Daoy (cell line): ENCODE measurements at regions not wholly inside any gene's neighbourhood (a gene's known extent, or its start where the extent isn't known, plus 50 kb on each side); places are given as distances from the start of the nearest gene placed in this dataset.

Experiments used
- DNase-seq: peaks from one replicate; pipeline ENCODE4 v3.0.0-alpha.2; 2015; ENCODE audit warnings: low read depth

GRCh38 chr3:31346542-31346979 lies 186.2 kb upstream of the STT3B start:
- DNase-seq: no peak

- DNase-seq: no peak
Measured at GRCh38 chr3:31349001-31349748, 183.6 kb upstream of the STT3B start.

- DNase-seq: no peak
Measured at GRCh38 chr3:31350307-31350706, 182.4 kb upstream of the STT3B start.

GRCh38 chr3:31352331-31352730 lies 180.4 kb upstream of the STT3B start:
- DNase-seq: no peak

GRCh38 chr3:31353166-31353565 lies 179.6 kb upstream of the STT3B start:
- DNase-seq: no peak

GRCh38 chr3:31354373-31354772 lies 178.4 kb upstream of the STT3B start:
- no peak for DNase-seq

- DNase-seq: no peak
Measured at GRCh38 chr3:31355807-31356206, 176.9 kb upstream of the STT3B start.

GRCh38 chr3:31356941-31357340 lies 175.8 kb upstream of the STT3B start:
- DNase-seq: peak; percentile 19

GRCh38 chr3:31357451-31357850 lies 175.3 kb upstream of the STT3B start:
- DNase-seq: no peak

- no peak for DNase-seq
Measured at GRCh38 chr3:31358473-31359070, 174.2 kb upstream of the STT3B start.

- peak; percentile 9 for DNase-seq
Measured at GRCh38 chr3:31361371-31362273, 171.1 kb upstream of the STT3B start.

- no peak for DNase-seq
Measured at GRCh38 chr3:31364188-31364587, 168.5 kb upstream of the STT3B start.

- DNase-seq: peak; percentile 29
Measured at GRCh38 chr3:31364711-31365110, 168.0 kb upstream of the STT3B start.

GRCh38 chr3:31367518-31367917 lies 165.2 kb upstream of the STT3B start:
- no peak for DNase-seq

GRCh38 chr3:31369637-31370379 lies 162.9 kb upstream of the STT3B start:
- DNase-seq: no peak

- no peak for DNase-seq
Measured at GRCh38 chr3:31370380-31370666, 162.4 kb upstream of the STT3B start.

GRCh38 chr3:31370681-31371080 lies 162.0 kb upstream of the STT3B start:
- DNase-seq: no peak

GRCh38 chr3:31371484-31372177 lies 161.1 kb upstream of the STT3B start:
- no peak for DNase-seq

GRCh38 chr3:31373681-31374080 lies 159.0 kb upstream of the STT3B start:
- DNase-seq: no peak

- DNase-seq: peak; percentile 61
Measured at GRCh38 chr3:31377045-31377642, 155.6 kb upstream of the STT3B start.

- no peak for DNase-seq
Measured at GRCh38 chr3:31378231-31378630, 154.5 kb upstream of the STT3B start.
